Vagina (tissue), 2 donors: ENCODE measurements at regions not wholly inside any gene's neighbourhood (a gene's known extent, or its start where the extent isn't known, plus 50 kb on each side); places are given as distances from the start of the nearest gene placed in this dataset.
"Not testable (repeated sequence)": the region's sequence is repeated elsewhere in the genome, so short reads cannot be mapped to it uniquely, and the experiment has no call there.

Experiments used
- DNase-seq, 2 donors: peaks; one replicate each; pipeline ENCODE4 v3.0.0-alpha.2; 2017; ENCODE audit errors: extremely low spot score in 2 of 2
- H3K27ac ChIP-seq: fragments of 200-600 bp; sonication (generic); one replicate; pipeline ENCODE4 v1.5.1; 2019
- H3K27me3 ChIP-seq: fragments of 200-600 bp; sonication (generic); one replicate; pipeline ENCODE4 v1.5.1; 2019
- H3K36me3 ChIP-seq, 2 donors: fragments of 200-600 bp; sonication (generic); one replicate each; pipeline ENCODE4 v1.5.1; 2017 to 2019
- H3K4me1 ChIP-seq: fragments of 200-600 bp; sonication (generic); one replicate; pipeline ENCODE4 v1.5.1; 2019
- H3K4me3 ChIP-seq, 2 donors: fragments of 200-600 bp; sonication (generic); 1 replicate in 1 of 2; 2 replicates in 1 of 2; pipeline ENCODE4 v1.5.1; 2016 to 2019
- H3K9me3 ChIP-seq: fragments of 200-600 bp; sonication (generic); one replicate; pipeline ENCODE4 v1.5.1; 2019
- CTCF ChIP-seq, 3 experiments: fragments of 450-650 bp in 2 of 3; fragments of 200-600 bp in 1 of 3; sonication (generic) in 1 of 3; IDR thresholded peaks; one replicate each; pipeline ENCODE4 v1.5.1; 2017 to 2019; ENCODE audit warnings: antibody characterized with exemption in 3 of 3, mild to moderate bottlenecking in 2 of 3, moderate library complexity in 2 of 3
- intact Hi-C: fragments of 100-400 bp; cut with DNase I; formaldehyde crosslinking; loops from one replicate; pipeline ENCODE4 v1.15.1; 2023

- H3K4me1 ChIP-seq, H3K27me3 ChIP-seq, intact Hi-C loops, H3K9me3 ChIP-seq, H3K36me3 ChIP-seq, DNase-seq, H3K4me3 ChIP-seq, H3K27ac ChIP-seq: not testable (repeated sequence)
These were observed 79.8 kb downstream of the LGALS9B start for GRCh38 chr17:20387549-20387948.

GRCh38 chr17:20381358-20382300 is 85.7 kb downstream of the LGALS9B start:
- H3K27me3 ChIP-seq, H3K36me3 ChIP-seq, H3K4me1 ChIP-seq, intact Hi-C loops, DNase-seq, H3K27ac ChIP-seq, H3K9me3 ChIP-seq, H3K4me3 ChIP-seq: not testable (repeated sequence)
- TF ChIP-seq CTCF (IDR thresholded peaks at IDR 0.05) = peak in 1 of 3 experiments; percentile 6

GRCh38 chr17:20380625-20381024 is 86.7 kb downstream of the LGALS9B start:
- DNase-seq, H3K27ac ChIP-seq, H3K4me1 ChIP-seq, intact Hi-C loops, H3K27me3 ChIP-seq, H3K9me3 ChIP-seq, H3K36me3 ChIP-seq, H3K4me3 ChIP-seq: not testable (repeated sequence)

GRCh38 chr17:20379251-20379650 is 88.1 kb downstream of the LGALS9B start:
- H3K27me3 ChIP-seq, H3K4me1 ChIP-seq, H3K27ac ChIP-seq, H3K4me3 ChIP-seq, H3K9me3 ChIP-seq, intact Hi-C loops, DNase-seq, H3K36me3 ChIP-seq: not testable (repeated sequence)

- H3K4me3 ChIP-seq, H3K4me1 ChIP-seq, H3K27ac ChIP-seq, intact Hi-C loops, H3K36me3 ChIP-seq, H3K9me3 ChIP-seq, DNase-seq, H3K27me3 ChIP-seq: not testable (repeated sequence)
These were observed 90.7 kb downstream of the LGALS9B start for GRCh38 chr17:20376642-20377041.

- H3K27me3 ChIP-seq, intact Hi-C loops, H3K27ac ChIP-seq, H3K36me3 ChIP-seq, H3K4me3 ChIP-seq, H3K4me1 ChIP-seq, DNase-seq, H3K9me3 ChIP-seq: not testable (repeated sequence)
These were observed 91.6 kb downstream of the LGALS9B start for GRCh38 chr17:20375745-20376144.
